Left forelimb (tissue), 1 donor: ENCODE measurements at regions not wholly inside any gene's neighbourhood (a gene's known extent, or its start where the extent isn't known, plus 50 kb on each side); places are given as distances from the start of the nearest gene placed in this dataset.

Experiments
- DNase-seq: peaks from one replicate; pipeline ENCODE4 v3.0.0-alpha.2; 2018; ENCODE audit warnings: low spot score

- no peak for DNase-seq
Measured at GRCh38 chr1:232248276-232248820, 381.6 kb downstream of the SIPA1L2 start.

DNA sequence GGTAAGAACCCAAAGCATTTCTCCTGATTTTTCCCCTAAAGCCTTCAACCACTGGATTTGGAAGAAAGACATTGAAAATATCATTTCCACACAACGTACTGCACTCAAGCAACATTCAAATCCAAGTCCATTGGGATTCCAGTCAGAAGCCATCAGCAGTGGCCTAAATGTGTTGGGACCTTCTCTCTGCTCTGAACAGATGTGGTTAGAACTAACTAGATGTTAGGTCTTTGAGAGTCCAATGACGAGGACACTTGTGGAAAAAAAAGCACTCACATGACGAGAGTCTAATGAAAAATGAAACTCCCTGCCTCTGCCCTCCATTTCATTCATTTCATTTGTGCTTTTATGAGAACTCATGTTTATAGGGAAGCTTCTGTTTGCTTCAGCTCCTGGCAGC is 382.3 kb downstream of the SIPA1L2 start:
- DNase-seq, result no peak

GRCh38 chr1:232244426-232244825 is 385.5 kb downstream of the SIPA1L2 start:
- DNase-seq, result no peak

DNA sequence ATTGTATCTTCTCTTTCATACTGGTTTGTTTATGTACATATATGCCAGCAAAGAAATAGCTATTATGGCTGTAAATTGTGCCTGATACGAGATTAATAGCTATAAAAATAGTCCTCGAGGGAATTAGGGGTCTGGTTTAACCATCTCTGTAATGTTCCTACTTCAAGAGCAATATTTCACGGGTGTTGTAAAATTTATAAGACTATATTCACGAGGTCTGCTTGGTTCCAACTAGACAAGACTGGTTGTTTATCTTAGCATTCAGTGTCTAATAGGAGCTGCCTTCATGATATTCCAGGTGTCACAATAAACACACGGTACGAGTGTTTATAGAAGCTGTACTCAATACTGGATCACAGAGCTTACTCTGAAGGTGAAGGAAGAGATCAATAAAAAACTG is 389.9 kb downstream of the SIPA1L2 start:
- no peak for DNase-seq

DNA sequence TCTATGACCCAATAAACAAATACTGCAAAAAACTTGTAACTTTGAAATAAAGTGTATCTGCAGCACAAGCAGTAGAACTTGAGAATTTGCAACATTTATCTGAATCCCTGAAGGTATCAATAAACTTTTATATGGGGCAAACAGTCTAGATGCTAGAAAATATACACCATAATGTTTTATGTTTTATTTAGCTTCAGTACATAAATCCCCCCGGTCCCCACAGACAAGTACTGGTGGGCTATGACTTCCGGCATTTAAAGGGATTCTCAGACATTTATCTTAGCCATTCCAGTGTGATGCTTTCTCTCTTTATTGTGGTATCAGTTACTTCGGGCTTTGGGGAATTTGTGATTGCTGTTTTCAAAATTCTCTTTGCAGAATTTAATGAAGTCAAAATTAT is 390.4 kb downstream of the SIPA1L2 start:
- DNase-seq, result no peak

GRCh38 chr1:232238009-232238408 is 391.9 kb downstream of the SIPA1L2 start:
- no peak for DNase-seq

GRCh38 chr1:232227306-232227705 is 402.6 kb downstream of the SIPA1L2 start:
- DNase-seq, result no peak

GRCh38 chr1:232226197-232226712 is 403.7 kb downstream of the SIPA1L2 start:
- no peak for DNase-seq

DNA sequence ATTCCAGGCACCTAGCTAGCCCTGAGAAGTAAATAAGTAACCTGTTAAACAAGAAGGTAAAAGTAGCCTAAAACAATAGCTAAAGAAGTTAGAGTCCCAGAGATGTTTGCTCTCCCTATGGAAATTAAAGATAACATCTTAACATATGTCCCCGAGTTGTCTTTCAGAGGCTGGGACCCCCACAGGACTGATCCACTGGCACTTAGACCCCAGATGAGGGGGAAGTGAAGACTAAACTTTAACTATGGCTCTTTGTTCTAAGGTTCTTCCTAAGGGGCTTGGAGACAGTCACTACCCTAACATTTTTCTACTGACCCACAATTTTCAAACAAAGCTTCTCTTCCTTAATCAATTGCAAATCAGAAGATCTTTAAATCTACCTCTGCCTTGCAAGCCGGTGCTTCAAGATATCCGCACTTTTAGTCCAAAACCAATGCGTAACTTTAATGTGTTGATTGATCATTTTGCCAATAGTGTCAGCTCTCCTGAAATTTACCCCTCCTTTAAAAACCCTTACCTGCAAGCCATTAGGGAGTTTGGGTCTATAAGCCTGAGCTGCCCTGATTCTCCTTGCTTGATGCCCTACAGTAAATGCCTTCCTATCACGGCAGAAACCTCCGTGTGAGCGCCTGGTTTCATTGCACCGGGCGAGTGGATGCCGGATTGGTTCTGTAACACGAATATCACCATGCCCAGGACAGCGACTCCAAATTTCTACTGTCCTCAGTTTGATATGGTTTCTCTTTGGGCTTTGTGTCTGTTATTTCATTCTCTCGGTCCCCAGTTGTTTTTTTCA is 404.4 kb downstream of the SIPA1L2 start:
- no peak for DNase-seq

DNA sequence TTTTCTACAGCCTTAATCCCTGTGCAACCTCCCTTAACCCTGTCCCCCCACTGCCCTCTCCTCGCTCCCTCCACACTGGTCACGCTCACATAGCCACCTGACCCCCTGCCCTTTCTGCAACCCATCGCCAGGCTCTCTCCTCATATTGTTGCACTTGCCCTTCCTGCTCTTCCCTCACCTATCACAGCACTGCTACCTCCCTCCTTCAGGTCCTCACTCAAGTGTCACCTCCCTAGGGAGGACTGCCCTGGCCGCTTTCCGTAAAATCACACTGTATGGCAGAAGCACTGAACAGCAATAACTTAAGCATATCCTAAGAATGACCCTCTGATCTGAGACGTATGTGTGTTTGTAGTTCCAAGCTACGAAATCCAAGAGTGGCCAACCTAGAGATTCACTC is 406.0 kb downstream of the SIPA1L2 start:
- no peak for DNase-seq

GRCh38 chr1:232223183-232223708 is 406.7 kb downstream of the SIPA1L2 start:
- DNase-seq, result no peak

DNA sequence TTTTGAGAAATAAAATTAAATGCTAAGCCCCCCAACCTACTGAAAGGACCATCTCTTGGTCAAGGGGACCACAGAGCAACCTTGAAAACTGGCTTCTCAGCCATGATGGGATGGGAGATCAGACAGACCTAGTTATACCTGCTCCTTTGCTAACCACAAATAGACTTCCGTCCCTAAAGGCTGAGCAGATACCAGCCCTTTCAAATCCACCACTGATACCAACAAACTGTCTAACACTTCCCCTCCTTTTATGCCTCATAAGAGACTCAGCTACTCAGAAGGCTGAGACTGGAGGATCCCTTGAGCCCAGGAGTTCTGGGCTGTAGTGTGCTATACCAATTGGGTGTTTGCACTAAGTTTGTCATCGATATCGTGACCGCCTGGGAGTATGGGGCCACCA is 407.3 kb downstream of the SIPA1L2 start:
- no peak for DNase-seq

- no peak for DNase-seq
Measured at GRCh38 chr1:232221802-232222499, 408.0 kb downstream of the SIPA1L2 start.

GRCh38 chr1:232218955-232219865 is 410.7 kb downstream of the SIPA1L2 start:
- no peak for DNase-seq

- no peak for DNase-seq
Measured at GRCh38 chr1:232213928-232214327, 416.0 kb downstream of the SIPA1L2 start.

DNA sequence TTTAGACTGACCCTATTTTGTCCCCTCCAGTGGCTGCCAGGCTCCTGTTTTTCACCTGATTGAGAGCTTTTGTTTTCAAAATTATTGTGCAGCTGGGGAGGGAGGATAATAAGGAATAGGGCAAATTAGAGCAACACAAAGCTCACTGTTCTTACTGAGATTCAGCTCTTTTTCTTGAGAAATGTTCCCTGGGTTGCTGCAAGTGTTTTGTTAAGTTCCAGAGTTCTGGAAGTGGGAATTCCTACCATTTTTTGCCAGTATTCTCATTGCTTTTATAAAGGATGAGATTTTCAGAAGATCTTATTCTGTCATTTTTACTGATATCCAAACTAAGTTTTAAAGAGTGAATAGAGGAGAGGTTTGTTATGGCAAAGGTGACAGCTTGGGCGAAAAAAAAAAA is 417.7 kb downstream of the SIPA1L2 start:
- DNase-seq, result no peak

DNA sequence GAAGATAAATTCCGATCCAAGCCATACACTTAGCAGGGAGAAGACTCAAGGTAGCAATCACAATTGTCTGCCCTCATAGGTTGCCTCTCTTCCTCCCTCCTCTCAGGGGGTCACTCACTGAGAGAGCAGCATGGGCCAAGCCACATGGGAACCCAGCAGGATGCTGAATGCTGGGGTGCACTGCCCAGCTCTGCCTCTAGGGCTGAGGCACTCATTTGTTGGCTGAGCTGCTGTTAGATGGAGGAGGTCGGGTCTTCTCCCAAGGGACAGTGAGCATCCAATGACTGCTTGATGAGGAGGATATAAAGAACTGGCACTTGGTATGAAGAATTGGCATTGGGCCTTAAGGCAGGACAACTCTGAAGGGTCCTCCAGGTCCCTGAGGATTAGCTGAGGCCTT is 418.8 kb downstream of the SIPA1L2 start:
- no peak for DNase-seq

DNA sequence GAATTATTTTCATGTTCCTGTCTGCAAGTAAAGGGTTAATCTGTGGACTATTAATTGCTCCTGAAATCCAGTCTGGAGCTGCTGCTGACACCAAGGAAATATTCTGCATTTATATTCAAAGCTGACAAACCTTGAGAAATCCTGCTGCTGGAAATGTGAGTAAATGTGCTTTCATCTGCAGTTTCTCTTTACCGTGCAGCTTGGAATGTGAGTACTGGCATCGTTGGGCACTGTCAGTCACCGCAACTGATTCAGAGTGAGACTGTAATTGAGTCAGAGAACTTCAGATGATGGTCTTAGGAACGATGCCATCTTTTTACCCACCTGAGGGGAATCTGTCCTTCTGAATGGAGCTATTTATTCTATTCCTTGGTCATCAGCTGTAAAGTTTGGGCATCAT is 420.6 kb downstream of the SIPA1L2 start:
- DNase-seq, result no peak

GRCh38 chr1:232207073-232207866 is 422.7 kb downstream of the SIPA1L2 start:
- DNase-seq, result no peak

DNA sequence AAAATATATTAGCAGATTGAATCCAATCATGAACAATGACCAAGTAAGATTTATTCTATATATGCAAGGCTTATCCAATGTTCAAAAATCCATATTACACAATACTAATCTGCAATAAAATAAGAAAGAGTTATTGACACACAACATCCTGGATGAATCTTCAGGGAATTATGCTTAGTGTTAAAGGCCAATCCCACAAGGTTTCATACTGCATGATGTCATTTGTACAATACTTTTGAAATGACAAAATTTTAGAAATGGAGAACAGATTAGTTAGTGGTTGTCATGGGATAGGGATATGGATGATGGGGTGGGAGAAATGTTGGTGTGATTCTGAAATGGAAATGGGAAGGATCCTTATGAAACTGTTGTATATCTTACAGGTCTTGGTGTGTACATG is 425.7 kb downstream of the SIPA1L2 start:
- no peak for DNase-seq

DNA sequence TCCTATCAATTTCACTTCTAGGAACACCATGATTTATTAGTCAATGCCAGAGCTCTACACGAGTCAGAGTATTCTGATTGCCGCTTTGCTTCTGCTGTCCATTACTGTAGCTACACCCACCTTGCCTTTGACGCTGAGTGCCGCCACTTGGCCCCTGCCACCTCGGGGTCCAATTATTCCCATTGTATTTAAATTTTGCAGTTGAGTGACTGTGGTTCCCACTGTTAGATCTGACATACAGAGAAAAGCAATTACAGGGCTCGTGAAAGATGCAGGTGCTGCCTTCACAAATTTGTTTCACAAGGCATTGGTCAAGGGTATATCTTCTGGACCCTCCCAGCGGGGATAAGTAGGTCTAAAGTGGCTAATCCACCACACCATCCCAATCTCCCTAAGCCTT is 428.9 kb downstream of the SIPA1L2 start:
- DNase-seq, result no peak
